ENCODE measurements at regions not wholly inside any gene's neighbourhood (a gene's known extent, or its start where the extent isn't known, plus 50 kb on each side); places are given as distances from the start of the nearest gene placed in this dataset.
A peak's percentile ranks its signal among the peaks of the same experiment; 100 is the strongest.
"Not testable (repeated sequence)": the region's sequence is repeated elsewhere in the genome, so short reads cannot be mapped to it uniquely, and the experiment has no call there.

DNA sequence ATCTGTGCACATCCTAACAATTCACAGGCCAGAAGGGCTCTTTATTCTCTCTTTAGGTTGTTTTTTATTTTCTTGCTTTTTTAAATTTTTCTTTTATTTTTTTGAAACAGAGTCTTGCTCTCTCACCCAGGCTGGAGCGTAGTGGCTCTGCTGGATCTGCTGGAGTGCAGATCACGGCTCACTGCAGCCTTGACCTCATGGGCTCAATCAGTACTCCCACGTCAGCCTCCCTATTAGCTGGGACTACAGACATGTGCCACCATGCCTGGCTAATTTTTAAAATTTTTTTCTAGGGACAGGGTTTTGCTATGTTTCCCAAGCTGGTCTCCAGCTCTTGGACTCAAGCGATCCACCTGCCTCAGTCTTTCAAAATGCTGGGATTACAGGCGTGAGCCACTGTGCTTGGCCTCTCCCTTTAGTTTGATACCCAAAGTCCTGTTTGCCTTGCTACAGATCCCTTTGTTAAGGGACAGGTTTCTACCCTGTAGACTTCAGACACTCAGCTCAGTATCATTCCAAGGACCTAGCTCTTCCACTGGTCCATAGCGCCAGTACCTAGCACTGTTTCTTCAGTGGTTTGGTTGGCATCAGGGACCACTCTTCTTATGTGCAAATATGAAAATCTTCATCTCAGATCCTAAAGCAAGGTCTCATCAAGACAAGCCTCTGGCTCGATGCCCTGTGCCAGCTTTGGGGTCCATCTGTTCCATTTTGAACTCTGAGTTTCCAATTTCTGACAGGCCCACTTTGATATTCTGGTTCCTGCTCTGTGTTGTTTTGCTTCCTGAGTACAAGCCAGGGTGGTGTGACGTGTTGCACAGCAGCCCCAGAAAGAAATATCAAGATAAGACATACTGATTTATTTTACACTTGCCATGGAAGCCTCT is 211.7 kb downstream of the FAT3 start:
- DNase-seq: no peak

DNA sequence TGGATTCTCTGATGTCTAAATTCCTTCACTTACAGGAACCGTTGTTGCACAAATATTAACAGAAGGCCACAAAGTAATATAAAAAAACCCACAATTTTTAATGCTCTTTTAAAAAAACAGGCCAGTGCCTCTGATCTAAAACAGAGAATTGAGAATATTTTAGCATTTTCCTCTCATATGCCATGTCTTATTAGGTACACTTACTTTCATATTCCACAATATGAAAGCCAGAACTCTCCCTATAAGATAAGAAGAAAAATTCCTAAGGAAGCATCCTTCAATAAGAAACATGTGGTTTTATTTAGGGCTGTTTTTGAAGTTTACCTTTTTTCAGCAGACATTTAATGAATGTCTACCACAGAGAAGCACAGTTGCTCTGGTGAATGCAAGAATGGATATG is 214.5 kb downstream of the FAT3 start:
- DNase-seq: no peak

- DNase-seq: no peak
Observed at GRCh38 chr11:92440701-92441442, 216.3 kb downstream of the FAT3 start.

DNA sequence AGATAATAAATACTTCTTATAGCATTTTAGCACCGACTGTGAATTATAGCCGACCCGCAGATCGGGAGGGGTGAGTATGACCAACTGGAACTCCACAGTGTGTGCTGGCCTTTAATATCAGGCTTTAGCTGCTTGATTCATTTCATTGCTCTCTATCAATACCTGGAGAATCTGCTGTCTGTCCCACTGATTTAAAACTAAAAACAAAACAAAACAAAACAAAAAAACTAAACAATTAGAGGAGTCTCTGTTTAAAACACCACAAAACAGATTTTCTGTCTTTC is 216.8 kb downstream of the FAT3 start:
- no peak for DNase-seq

DNA sequence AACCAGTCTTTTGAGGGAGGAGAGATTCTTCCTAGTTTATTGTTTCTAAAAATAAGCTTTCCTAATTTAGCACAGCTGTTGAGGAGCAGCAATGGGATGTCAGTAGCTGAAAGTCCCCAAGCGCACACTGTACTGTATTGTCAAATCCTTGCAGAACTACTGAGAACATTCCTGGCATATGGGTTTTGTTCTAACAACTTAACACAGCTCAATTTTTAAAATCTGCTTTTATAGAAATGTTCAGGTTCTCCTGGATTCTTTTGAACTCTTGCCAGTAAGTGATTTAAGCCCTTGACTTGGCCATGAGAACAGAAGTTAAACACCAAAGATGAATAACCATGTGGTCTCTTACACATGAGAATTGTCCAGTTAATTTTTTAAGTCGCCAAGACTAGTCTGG is 218.6 kb downstream of the FAT3 start:
- no peak for DNase-seq

DNA sequence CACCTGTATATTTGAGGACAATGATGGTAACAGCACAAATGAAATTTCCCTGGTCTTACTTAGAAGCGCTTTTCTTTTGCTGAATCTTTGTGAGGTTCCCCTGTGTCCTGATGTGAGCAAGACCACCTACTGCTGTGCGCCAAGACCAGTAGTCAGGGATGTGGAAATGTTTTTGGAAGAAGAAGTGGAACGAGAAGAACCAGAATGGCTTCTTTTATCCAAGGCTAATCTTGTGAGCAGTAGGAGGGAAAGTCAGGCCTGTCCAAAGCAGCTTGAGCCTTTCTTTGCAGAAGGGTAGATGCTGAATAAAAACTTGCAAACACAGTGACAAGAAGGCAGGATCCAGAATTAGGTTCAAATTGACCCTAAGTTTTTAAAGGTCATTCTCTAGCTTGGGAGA is 223.0 kb downstream of the FAT3 start:
- DNase-seq: no peak

GRCh38 chr11:92449222-92449621 is 224.6 kb downstream of the FAT3 start:
- DNase-seq: no peak

- no peak for DNase-seq
Observed at GRCh38 chr11:92449780-92450179, 225.2 kb downstream of the FAT3 start.

GRCh38 chr11:92451063-92451462 is 226.4 kb downstream of the FAT3 start:
- no peak for DNase-seq

GRCh38 chr11:92453055-92453454 is 228.4 kb downstream of the FAT3 start:
- no peak for DNase-seq

DNA sequence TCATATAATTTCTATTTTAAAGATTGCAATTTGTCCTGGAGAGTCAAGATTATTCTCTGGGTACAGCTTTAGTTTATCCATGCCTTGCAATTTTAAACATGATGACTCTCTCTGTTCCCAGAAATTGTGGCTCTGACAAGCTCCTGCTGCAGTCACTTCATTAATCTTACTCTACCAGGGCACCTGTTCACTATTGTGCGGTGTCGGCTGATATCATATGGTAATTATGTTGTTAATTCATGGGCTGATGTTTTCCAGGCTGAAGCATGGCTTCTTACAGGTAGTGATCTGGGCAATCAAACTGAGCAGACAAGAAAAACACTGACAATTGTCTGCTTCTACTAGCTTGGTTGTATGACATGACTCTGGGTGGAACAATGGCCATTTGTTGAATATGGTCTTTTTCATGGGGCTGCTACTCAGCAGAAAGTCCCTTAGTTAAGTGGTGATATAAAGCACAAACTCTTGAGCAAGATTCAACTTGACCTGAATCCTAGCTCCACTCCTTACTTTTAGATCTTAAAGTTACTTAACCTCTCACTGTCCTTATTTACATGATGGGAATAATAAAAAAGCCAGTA is 230.7 kb downstream of the FAT3 start:
- DNase-seq: peak in 1 of 14 donors; percentile 1

- no peak for DNase-seq
Observed at GRCh38 chr11:92457250-92457649, 232.6 kb downstream of the FAT3 start.

DNA sequence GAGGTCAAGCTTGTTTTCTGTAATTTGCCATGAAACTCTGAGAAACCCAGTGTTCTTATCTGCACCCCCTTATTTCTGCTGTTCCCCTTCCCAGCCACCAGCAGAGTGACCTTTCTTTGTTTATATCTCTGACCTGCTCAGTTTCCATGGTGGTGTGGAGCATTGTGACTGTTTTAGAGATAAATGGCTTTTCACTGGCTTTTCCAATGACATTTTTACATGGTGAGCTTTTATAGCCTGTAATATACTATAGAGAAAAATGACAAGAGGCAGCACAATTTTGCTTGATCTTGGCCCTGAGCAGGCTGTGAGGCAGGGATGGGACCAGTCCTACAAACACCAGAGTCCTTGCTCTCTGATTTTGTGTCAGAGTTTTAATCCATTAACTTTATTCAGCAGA is 233.9 kb downstream of the FAT3 start:
- DNase-seq: no peak

GRCh38 chr11:92460213-92460612 is 235.6 kb downstream of the FAT3 start:
- DNase-seq: peak in 1 of 14 donors; percentile 2

DNA sequence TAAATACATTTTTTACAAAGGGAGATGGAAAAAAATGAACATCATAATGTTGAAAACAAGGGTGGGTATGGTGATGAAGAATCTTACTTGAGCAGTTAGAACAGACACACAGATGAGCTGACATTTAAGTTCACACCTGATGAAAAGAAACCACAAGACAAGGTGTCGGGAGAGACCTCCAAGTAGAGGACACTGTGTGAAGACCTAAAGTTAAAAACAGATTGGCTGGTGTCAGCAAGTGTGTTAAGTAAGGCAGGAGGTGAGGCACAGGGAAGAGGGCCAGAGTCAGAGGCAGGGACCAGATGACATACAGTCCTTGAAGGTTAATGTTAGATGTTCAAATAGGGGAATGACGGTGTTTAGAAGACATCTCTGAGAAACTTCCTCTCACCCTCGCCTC is 236.8 kb downstream of the FAT3 start:
- DNase-seq: no peak

DNA sequence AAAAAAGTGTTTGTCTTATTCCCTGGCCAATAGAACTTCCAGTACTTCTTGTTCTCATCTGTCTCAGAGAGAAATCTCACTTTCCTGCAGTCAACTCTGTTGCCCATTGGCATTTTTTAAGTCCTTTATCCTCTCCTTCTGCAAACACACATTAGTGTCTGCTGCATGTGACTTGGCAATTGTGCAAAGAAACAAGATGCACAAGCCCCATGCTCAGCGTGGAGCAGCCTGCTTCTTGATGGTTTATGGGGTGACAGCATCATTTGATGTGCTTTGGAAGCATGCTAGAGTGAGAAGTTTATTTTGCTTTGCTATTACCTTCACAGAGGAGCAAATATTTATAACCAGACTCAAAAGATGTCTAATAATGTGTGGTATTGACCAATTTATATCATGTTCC is 238.2 kb downstream of the FAT3 start:
- no peak for DNase-seq

GRCh38 chr11:92464822-92465221 is 240.2 kb downstream of the FAT3 start:
- DNase-seq: no peak

DNA sequence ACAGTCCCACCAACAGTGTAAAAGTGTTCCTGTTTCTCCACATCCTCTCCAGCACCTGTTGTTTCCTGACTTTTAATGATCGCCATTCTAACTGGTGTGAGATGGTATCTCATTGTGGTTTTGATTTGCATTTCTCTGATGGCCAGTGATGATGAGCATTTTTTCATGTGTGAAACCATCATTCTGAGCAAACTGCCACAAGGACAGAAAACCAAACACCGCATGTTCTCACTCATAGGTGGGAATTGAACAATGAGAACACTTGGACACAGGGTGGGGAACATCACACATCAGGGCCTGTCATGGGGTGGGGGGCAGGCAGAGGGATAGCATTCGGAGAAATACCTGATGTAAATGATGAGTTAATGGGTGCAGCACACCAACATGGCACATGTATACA is 240.8 kb downstream of the FAT3 start:
- DNase-seq: not testable (repeated sequence)

GRCh38 chr11:92473736-92474135 is 249.1 kb downstream of the FAT3 start:
- DNase-seq: no peak

DNA sequence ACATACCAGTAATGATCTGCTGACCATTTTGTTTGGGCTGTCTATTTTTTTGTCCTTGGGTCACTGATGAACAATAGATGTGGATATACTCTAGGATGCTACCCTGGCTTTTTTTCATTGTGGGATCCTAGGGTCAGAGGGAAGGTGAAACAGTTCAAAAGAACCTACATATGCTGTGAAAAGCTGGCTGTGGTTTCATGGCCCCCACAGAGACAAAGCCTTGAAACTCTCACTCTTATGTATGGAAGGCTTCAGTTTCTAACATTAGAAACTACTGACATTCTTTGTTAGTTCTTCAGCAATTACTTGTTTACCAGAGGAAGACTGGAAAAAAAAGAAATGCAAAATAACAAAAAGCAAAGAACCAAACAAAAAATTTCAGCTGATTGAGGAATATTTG is 250.7 kb downstream of the FAT3 start:
- DNase-seq: no peak

DNA sequence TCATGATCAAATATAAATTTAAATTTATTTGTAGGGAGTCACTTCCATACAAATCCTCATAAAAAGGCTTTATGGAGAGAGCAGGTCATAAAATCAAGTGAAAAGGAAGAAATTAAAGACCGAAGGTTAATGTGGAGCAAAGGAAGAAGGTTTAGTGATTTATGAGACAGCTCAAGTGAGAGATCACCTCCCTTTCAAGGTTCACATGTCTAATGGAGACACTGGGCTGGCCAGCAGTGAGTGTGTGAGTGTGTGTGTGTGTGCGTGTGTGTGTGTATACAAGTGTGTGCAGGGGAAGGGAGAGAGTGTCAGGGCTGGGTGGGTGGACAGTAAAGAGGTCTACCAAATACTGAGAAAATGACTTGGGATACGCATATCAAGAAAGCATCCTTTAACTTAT is 251.2 kb downstream of the FAT3 start:
- no peak for DNase-seq

DNA sequence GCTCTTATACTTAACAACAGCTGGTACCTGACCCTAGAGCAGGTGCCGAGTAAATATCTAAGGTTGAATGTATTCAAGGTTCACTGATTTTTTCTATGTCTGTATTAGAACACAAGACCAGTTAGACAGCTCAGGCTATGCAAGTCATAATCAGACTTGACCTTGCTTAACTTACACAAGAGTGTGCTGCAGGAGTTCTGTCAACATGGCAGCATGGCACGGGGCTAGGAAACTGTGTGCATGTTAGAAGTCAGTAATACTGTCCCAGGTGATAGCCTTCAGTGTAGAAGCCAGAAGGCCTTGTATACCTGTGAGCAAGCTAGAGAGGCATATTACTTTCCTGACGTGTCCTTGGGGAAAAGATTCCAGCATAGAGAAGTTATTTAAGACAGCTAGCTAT is 253.1 kb downstream of the FAT3 start:
- no peak for DNase-seq

GRCh38 chr11:92480499-92480898 is 255.9 kb downstream of the FAT3 start:
- no peak for DNase-seq
